NCI-H2196 treated with DMSO at 0.1 percent for 48 hours (cell line): ENCODE measurements at regions not wholly inside any gene's neighbourhood (a gene's known extent, or its start where the extent isn't known, plus 50 kb on each side); places are given as distances from the start of the nearest gene placed in this dataset.

Source experiments
- DNase-seq: peaks from one replicate; lab custom pipeline; 2025; ENCODE audit not compliant: unreplicated experiment; lab: John Stamatoyannopoulos, UW

GRCh38 chr14:98951031-98951430, 321.0 kb downstream of the BCL11B start:
- DNase-seq, result no peak

GRCh38 chr14:98951521-98952152, 320.4 kb downstream of the BCL11B start:
- no peak for DNase-seq

- no peak for DNase-seq
Observed at GRCh38 chr14:98952593-98953350, 319.2 kb downstream of the BCL11B start.

- DNase-seq, result no peak
Observed at GRCh38 chr14:98953551-98954348, 318.2 kb downstream of the BCL11B start.

GRCh38 chr14:98954349-98955000, 317.5 kb downstream of the BCL11B start:
- no peak for DNase-seq

- DNase-seq, result no peak
Observed at GRCh38 chr14:98955036-98955740, 316.8 kb downstream of the BCL11B start.

GRCh38 chr14:98955741-98956070, 316.3 kb downstream of the BCL11B start:
- no peak for DNase-seq

GRCh38 chr14:98956181-98956580, 315.8 kb downstream of the BCL11B start:
- no peak for DNase-seq

GRCh38 chr14:98956661-98957060, 315.3 kb downstream of the BCL11B start:
- no peak for DNase-seq

GRCh38 chr14:98957211-98958047, 314.6 kb downstream of the BCL11B start:
- no peak for DNase-seq

- no peak for DNase-seq
Observed at GRCh38 chr14:98958048-98958631, 313.9 kb downstream of the BCL11B start.

GRCh38 chr14:98958632-98959031, 313.4 kb downstream of the BCL11B start:
- no peak for DNase-seq

GRCh38 chr14:98959410-98959809, 312.6 kb downstream of the BCL11B start:
- no peak for DNase-seq

- DNase-seq, result no peak
Observed at GRCh38 chr14:98959958-98960616, 311.9 kb downstream of the BCL11B start.

GRCh38 chr14:98960617-98961013, 311.4 kb downstream of the BCL11B start:
- DNase-seq, result no peak

- DNase-seq, result no peak
Observed at GRCh38 chr14:98961191-98961590, 310.8 kb downstream of the BCL11B start.

GRCh38 chr14:98962118-98962517, 309.9 kb downstream of the BCL11B start:
- no peak for DNase-seq

GRCh38 chr14:98963610-98964009, 308.4 kb downstream of the BCL11B start:
- DNase-seq, result no peak

GRCh38 chr14:98964171-98964570, 307.8 kb downstream of the BCL11B start:
- no peak for DNase-seq
